CD14-positive monocyte (primary cell): ENCODE measurements at regions not wholly inside any gene's neighbourhood (a gene's known extent, or its start where the extent isn't known, plus 50 kb on each side); places are given as distances from the start of the nearest gene placed in this dataset.

Experiments used
- DNase-seq, 3 donors: peaks; one replicate each; pipeline ENCODE4 v3.0.0-alpha.2; 2011 to 2022
- H2AFZ ChIP-seq: 2 replicates; pipeline ENCODE4 v1.6.0; 2012; ENCODE audit warnings: mild to moderate bottlenecking, low read depth, low read length, inconsistent platforms; ENCODE audit not compliant: insufficient read depth, poor library complexity, severe bottlenecking
- H3K27ac ChIP-seq, 2 donors: 1 replicate in 1 of 2; 2 replicates in 1 of 2; pipeline ENCODE4 v1.5.1; 2012 to 2013; ENCODE audit warnings: low read length in 2 of 2, control low read depth in 1 of 2, inconsistent platforms in 1 of 2, low read depth in 1 of 2, mild to moderate bottlenecking in 1 of 2
- H3K27me3 ChIP-seq, 2 donors: one replicate each; pipeline versions ENCODE4 v1.6.0 to v1.6.1; 2011 to 2013; ENCODE audit warnings: low read length in 2 of 2; ENCODE audit not compliant: control insufficient read depth in 2 of 2, insufficient read depth in 2 of 2
- H3K36me3 ChIP-seq, 2 donors: replicated peaks in 1 of 2; 1 replicate in 1 of 2; 2 replicates in 1 of 2; pipeline versions ENCODE4 v1.5.1 to v1.6.1; 2012 to 2013; ENCODE audit warnings: low read length in 2 of 2, control low read depth in 1 of 2, inconsistent platforms in 1 of 2, mild to moderate bottlenecking in 1 of 2; ENCODE audit not compliant: insufficient read depth in 2 of 2, control insufficient read depth in 1 of 2
- H3K4me1 ChIP-seq, 2 donors: 1 replicate in 1 of 2; 2 replicates in 1 of 2; pipeline versions ENCODE4 v1.5.1 to v1.6.1; 2012 to 2013; ENCODE audit warnings: low read length in 2 of 2, control low read depth in 1 of 2, inconsistent platforms in 1 of 2, mild to moderate bottlenecking in 1 of 2, moderate library complexity in 1 of 2; ENCODE audit not compliant: insufficient read depth in 2 of 2, control insufficient read depth in 1 of 2
- H3K4me2 ChIP-seq: replicated peaks from 2 replicates; pipeline ENCODE3; 2012; ENCODE audit warnings: low read length, moderate library complexity, mild to moderate bottlenecking; ENCODE audit not compliant: poor library complexity, severe bottlenecking; ENCODE audit errors: extremely low read depth
- H3K4me3 ChIP-seq, 3 experiments: fragments of 200-600 bp in 1 of 3; sonication (generic) in 1 of 3; replicated peaks in 1 of 3; 1 replicate in 2 of 3; 2 replicates in 1 of 3; pipeline ENCODE4 v1.5.1; 2011 to 2013; ENCODE audit warnings: low read length in 3 of 3, mild to moderate bottlenecking in 3 of 3, control low read depth in 2 of 3, low read depth in 2 of 3, inconsistent platforms in 1 of 3, moderate library complexity in 1 of 3
- H3K79me2 ChIP-seq: 2 replicates; pipeline ENCODE4 v1.6.0; 2012; ENCODE audit warnings: mild to moderate bottlenecking, control low read depth, inconsistent platforms, low read length, moderate library complexity; ENCODE audit not compliant: insufficient read depth
- H3K9ac ChIP-seq: 2 replicates; pipeline ENCODE4 v1.6.0; 2017; ENCODE audit warnings: low read length, mild to moderate bottlenecking; ENCODE audit not compliant: insufficient read depth, poor library complexity, severe bottlenecking
- H3K9me3 ChIP-seq, 2 donors: replicated peaks in 1 of 2; 1 replicate in 1 of 2; 2 replicates in 1 of 2; pipeline versions ENCODE4 v1.5.1 to v1.6.1; 2012 to 2013; ENCODE audit warnings: low read length in 2 of 2, control low read depth in 1 of 2; ENCODE audit not compliant: control insufficient read depth in 1 of 2, insufficient read depth in 1 of 2
- H4K20me1 ChIP-seq: 2 replicates; pipeline ENCODE4 v1.6.0; 2012; ENCODE audit warnings: mild to moderate bottlenecking, low read length, control low read depth, moderate library complexity; ENCODE audit not compliant: insufficient read depth
- H3K27ac Mint-ChIP-seq, 7 donors: one replicate each; pipeline ENCODE4 v1.8.0; 2020; ENCODE audit warnings: mild to moderate bottlenecking in 7 of 7, mixed read lengths in 7 of 7, moderate library complexity in 6 of 7, inconsistent platforms in 2 of 7
- H3K27me3 Mint-ChIP-seq, 3 donors: one replicate each; pipeline ENCODE4 v1.8.0; 2021 to 2022; ENCODE audit warnings: low read depth in 3 of 3, mild to moderate bottlenecking in 3 of 3, mixed read lengths in 3 of 3, moderate library complexity in 3 of 3, inconsistent platforms in 1 of 3
- H3K36me3 Mint-ChIP-seq, 2 donors: one replicate each; pipeline ENCODE4 v1.8.0; 2020; ENCODE audit warnings: mixed read lengths in 2 of 2, inconsistent platforms in 1 of 2, mild to moderate bottlenecking in 1 of 2
- H3K4me1 Mint-ChIP-seq: one replicate; pipeline ENCODE4 v1.8.0; 2020; ENCODE audit warnings: mild to moderate bottlenecking, mixed read lengths
- H3K4me3 Mint-ChIP-seq, 2 donors: one replicate each; pipeline ENCODE4 v1.8.0; 2020; ENCODE audit warnings: mild to moderate bottlenecking in 2 of 2, mixed read lengths in 2 of 2, moderate library complexity in 1 of 2
- H3K9me3 Mint-ChIP-seq, 7 donors: one replicate each; pipeline ENCODE4 v1.8.0; 2020 to 2022; ENCODE audit warnings: mixed read lengths in 7 of 7, mild to moderate bottlenecking in 6 of 7, moderate library complexity in 6 of 7, inconsistent platforms in 2 of 7
- WGBS: methylation state at CpG from one replicate; pipeline ENCODE4 v1.1.5; 2013; ENCODE audit warnings: missing lambda C conversion rate; ENCODE audit not compliant: insufficient coverage; 5-methylcytosine and 5-hydroxymethylcytosine counted together
- intact Hi-C, 2 donors: fragments of 100-400 bp; cut with micrococcal nuclease; formaldehyde crosslinking; loops; one replicate each; pipeline versions ENCODE4 v1.15.0 to v1.15.1; 2023
- TF ChIP-seq, protein P1 (sequence below): fragments of 200-600 bp; IDR thresholded peaks from one replicate; pipeline ENCODE4 v1.8.0; 2022; ENCODE audit warnings: antibody characterized with exemption, mild to moderate bottlenecking

- Mint-ChIP-seq H3K36me3 (no peaks in the 10 kb centered on the region), H3K9me3 (peaks cover 0 to 3% (median 0%) of the 10 kb centered on the region in 7 donors), H3K27me3 (peaks cover 2 to 5% (median 2%) of the 10 kb centered on the region in 3 donors), H3K27ac (no peak overlapping the region), H3K4me3 (no peak overlapping the region), H3K4me1 (no peaks in the 10 kb centered on the region)
- Histone ChIP-seq H3K36me3 (no peaks in the 10 kb centered on the region), H4K20me1 (no peaks in the 10 kb centered on the region), H3K79me2 (no peaks in the 10 kb centered on the region), H3K4me3 (no peak overlapping the region), H3K27ac (no peak overlapping the region), H3K27me3 (no peaks in the 10 kb centered on the region), H3K9me3 (no peaks in the 10 kb centered on the region), H3K9ac (no peak overlapping the region), H3K4me1 (no peaks in the 10 kb centered on the region), H2AFZ (no peak overlapping the region), H3K4me2 (no peak overlapping the region)
- WGBS, result no CpG with 5 or more reads among the region's 5 CpGs
- DNase-seq, result no peak
- intact Hi-C loops, result no loop called here
- TF ChIP-seq, protein P1, sequence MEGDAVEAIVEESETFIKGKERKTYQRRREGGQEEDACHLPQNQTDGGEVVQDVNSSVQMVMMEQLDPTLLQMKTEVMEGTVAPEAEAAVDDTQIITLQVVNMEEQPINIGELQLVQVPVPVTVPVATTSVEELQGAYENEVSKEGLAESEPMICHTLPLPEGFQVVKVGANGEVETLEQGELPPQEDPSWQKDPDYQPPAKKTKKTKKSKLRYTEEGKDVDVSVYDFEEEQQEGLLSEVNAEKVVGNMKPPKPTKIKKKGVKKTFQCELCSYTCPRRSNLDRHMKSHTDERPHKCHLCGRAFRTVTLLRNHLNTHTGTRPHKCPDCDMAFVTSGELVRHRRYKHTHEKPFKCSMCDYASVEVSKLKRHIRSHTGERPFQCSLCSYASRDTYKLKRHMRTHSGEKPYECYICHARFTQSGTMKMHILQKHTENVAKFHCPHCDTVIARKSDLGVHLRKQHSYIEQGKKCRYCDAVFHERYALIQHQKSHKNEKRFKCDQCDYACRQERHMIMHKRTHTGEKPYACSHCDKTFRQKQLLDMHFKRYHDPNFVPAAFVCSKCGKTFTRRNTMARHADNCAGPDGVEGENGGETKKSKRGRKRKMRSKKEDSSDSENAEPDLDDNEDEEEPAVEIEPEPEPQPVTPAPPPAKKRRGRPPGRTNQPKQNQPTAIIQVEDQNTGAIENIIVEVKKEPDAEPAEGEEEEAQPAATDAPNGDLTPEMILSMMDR, result no peak
These were observed 104.7 kb upstream of the NR2F2 start for GRCh38 chr15:96225642-96226259.

DNA sequence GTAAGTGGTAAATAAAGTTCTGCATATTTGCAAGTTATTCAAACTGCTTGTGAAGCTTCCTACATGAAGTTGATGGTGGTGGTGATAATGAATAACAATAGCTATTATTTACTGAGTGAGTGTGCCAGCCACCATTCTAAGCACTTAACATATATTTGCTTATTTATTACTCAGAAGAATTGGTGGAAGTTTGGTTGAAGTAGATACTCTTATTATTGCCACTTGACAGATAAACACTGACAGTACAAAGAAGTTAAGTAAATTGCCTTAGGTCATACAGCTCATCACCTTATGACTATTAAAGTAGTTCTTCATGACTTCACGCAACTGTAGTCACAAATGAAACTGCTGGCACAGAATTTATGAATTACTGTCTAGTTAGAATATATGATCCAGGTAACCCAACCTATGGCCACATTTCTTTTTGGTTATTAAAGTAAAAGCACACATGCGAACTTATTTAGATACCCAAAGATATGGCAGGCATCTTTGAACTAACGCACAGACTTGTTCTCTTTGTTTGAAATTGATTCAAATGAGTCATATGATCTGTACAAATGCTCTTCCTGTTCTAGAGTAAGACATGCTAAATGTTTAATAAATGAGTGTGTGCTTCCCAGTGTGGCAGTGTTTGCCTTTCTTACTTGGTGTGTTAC is 99.8 kb upstream of the NR2F2 start:
- Mint-ChIP-seq H3K36me3 (no peaks in the 10 kb centered on the region), H3K27me3 (peaks cover 0 to 3% (median 0%) of the 10 kb centered on the region in 3 donors), H3K27ac (no peak overlapping the region), H3K4me3 (no peak overlapping the region), H3K4me1 (no peaks in the 10 kb centered on the region), H3K9me3 (peaks cover 0 to 6% (median 2%) of the 10 kb centered on the region in 7 donors)
- H3K4me2 ChIP-seq, result no peak overlapping the region
- H3K9ac ChIP-seq, result no peak overlapping the region
- no peaks in the 10 kb centered on the region for H3K4me1 ChIP-seq
- no CpG with 5 or more reads among the region's 3 CpGs for WGBS
- no peak overlapping the region for H3K27ac ChIP-seq
- H2AFZ ChIP-seq, result no peak overlapping the region
- no peaks in the 10 kb centered on the region for H4K20me1 ChIP-seq
- intact Hi-C loops, result no loop called here
- H3K36me3 ChIP-seq, result no peaks in the 10 kb centered on the region
- H3K4me3 ChIP-seq, result no peak overlapping the region
- no peaks in the 10 kb centered on the region for H3K27me3 ChIP-seq
- TF ChIP-seq, protein P1, result no peak
- DNase-seq, result no peak
- H3K79me2 ChIP-seq, result no peaks in the 10 kb centered on the region
- H3K9me3 ChIP-seq, result no peaks in the 10 kb centered on the region
